Keratinocyte (primary cell): ENCODE measurements at regions not wholly inside any gene's neighbourhood (a gene's known extent, or its start where the extent isn't known, plus 50 kb on each side); places are given as distances from the start of the nearest gene placed in this dataset.

Experiments
- DNase-seq: peaks from one replicate; pipeline ENCODE4 v3.0.0-alpha.2; 2011; ENCODE audit warnings: low read depth, missing footprints, low spot score
- FAIRE-seq: peaks from 2 replicates; lab custom pipeline; 2011; peaks lifted over from hg19 to GRCh38; lab: Jason Lieb, UNC
- H2AFZ ChIP-seq: 2 replicates; pipeline ENCODE4 v1.6.0; 2012; ENCODE audit warnings: low read length, control low read depth, inconsistent platforms; ENCODE audit not compliant: control insufficient read depth
- H3K27ac ChIP-seq: 2 replicates; pipeline ENCODE4 v1.5.1; 2011; ENCODE audit warnings: low read length; ENCODE audit not compliant: control insufficient read depth, insufficient read depth
- H3K27me3 ChIP-seq: 3 replicates; pipeline ENCODE4 v1.6.0; 2011; ENCODE audit warnings: low read length; ENCODE audit not compliant: control insufficient read depth, insufficient read depth; ENCODE audit errors: extremely low read depth
- H3K36me3 ChIP-seq, 2 experiments: 2 replicates in 1 of 2; 3 replicates in 1 of 2; pipeline ENCODE4 v1.5.1; 2011; ENCODE audit warnings: low read length in 2 of 2, mild to moderate bottlenecking in 1 of 2; ENCODE audit not compliant: control insufficient read depth in 2 of 2, insufficient read depth in 2 of 2; ENCODE audit errors: extremely low read depth in 1 of 2
- H3K4me1 ChIP-seq: 3 replicates; pipeline ENCODE4 v1.5.1; 2011; ENCODE audit warnings: low read length; ENCODE audit not compliant: control insufficient read depth, insufficient read depth; ENCODE audit errors: extremely low read depth
- H3K4me2 ChIP-seq: 3 replicates; pipeline ENCODE4 v1.6.0; 2011; ENCODE audit warnings: low read depth, low read length; ENCODE audit not compliant: control insufficient read depth, insufficient read depth; ENCODE audit errors: extremely low read depth
- H3K4me3 ChIP-seq, 3 experiments: fragments of 200-600 bp in 1 of 3; sonication (generic) in 1 of 3; 2 replicates in 2 of 3; 3 replicates in 1 of 3; pipeline ENCODE4 v1.5.1; 2011 to 2016; ENCODE audit warnings: low read length in 3 of 3, mild to moderate bottlenecking in 3 of 3, control low read depth in 2 of 3, inconsistent platforms in 1 of 3, low read depth in 1 of 3, mixed read lengths in 1 of 3, mixed run types in 1 of 3, moderate library complexity in 1 of 3; ENCODE audit not compliant: control insufficient read depth in 2 of 3, insufficient read depth in 2 of 3; ENCODE audit errors: extremely low read depth in 1 of 3
- H3K79me2 ChIP-seq: 2 replicates; pipeline ENCODE4 v1.6.0; 2012; ENCODE audit warnings: low read length; ENCODE audit not compliant: control insufficient read depth, insufficient read depth
- H3K9ac ChIP-seq: 3 replicates; pipeline ENCODE4 v1.6.0; 2011; ENCODE audit warnings: low read length; ENCODE audit not compliant: control insufficient read depth, insufficient read depth; ENCODE audit errors: extremely low read depth
- H3K9me1 ChIP-seq: 3 replicates; pipeline ENCODE4 v1.6.0; 2011; ENCODE audit warnings: low read length; ENCODE audit not compliant: control insufficient read depth, insufficient read depth; ENCODE audit errors: extremely low read depth
- H3K9me3 ChIP-seq: 2 replicates; pipeline ENCODE4 v1.5.1; 2012; ENCODE audit warnings: low read depth, low read length; ENCODE audit not compliant: control insufficient read depth
- H4K20me1 ChIP-seq: 3 replicates; pipeline ENCODE4 v1.6.0; 2011; ENCODE audit warnings: low read length; ENCODE audit not compliant: control insufficient read depth, insufficient read depth; ENCODE audit errors: extremely low read depth
- CTCF ChIP-seq, 3 experiments: IDR thresholded peaks in 1 of 3; conservative IDR thresholded peaks in 1 of 3; optimal IDR thresholded peaks in 1 of 3; 2 replicates in 2 of 3; 3 replicates in 1 of 3; pipeline versions ENCODE3 to v1.5.1; 2011; ENCODE audit warnings: low read length in 3 of 3, mild to moderate bottlenecking in 3 of 3, moderate library complexity in 2 of 3, control low read depth in 1 of 3, inconsistent platforms in 1 of 3; ENCODE audit not compliant: insufficient read depth in 2 of 3; ENCODE audit errors: extremely low read depth in 1 of 3
- EZH2 ChIP-seq: IDR thresholded peaks from one replicate; pipeline ENCODE4 v1.6.1; 2012; ENCODE audit warnings: inconsistent platforms, mild to moderate bottlenecking, low read length, moderate library complexity
- dilution Hi-C: fragments of 300-500 bp; cut with MboI; formaldehyde crosslinking; loops from one replicate; pipeline ENCODE4 v1.7.0; 2020; ENCODE audit warnings: low sequenced_read_pairs; ENCODE audit not compliant: extremely low pct_ligation_motif_present

DNA sequence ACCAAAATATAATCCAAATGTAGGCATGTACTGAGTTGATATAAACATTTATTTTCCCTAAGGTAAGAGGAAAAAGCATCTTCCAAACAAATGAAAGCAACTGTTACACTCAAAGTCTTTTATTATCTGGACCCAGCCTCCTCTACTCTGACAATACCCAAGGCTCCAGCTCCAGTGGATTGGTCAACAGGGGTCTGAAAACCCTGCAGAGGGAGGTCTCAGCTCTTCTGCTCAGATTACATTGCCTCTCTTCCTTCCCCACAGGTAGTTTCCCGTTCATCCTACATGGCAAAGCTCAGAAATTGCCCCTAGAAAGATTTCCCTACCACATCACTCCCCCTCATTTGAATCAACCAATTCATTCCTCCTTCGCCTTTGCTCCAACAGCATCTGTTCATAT, 457.0 kb downstream of the METTL4 start:
- H3K4me2 ChIP-seq = no peak overlapping the region
- no peak overlapping the region for H3K9ac ChIP-seq
- no peaks in the 10 kb centered on the region for H4K20me1 ChIP-seq
- DNase-seq (no peak), FAIRE-seq (no peak)
- no peaks in the 10 kb centered on the region for H3K9me3 ChIP-seq
- TF ChIP-seq CTCF (optimal IDR thresholded peaks at IDR 0.05 in 1 of 3, IDR thresholded peaks at IDR 0.05 in 1 of 3, conservative IDR thresholded peaks at IDR 0.05 in 1 of 3; ENCODE audit: extremely low read depth in 1 of 3, insufficient read depth in 2 of 3, low read length in 3 of 3) = no peak
- no peak for TF ChIP-seq EZH2
- no peaks in the 10 kb centered on the region for H3K27me3 ChIP-seq
- peak overlapping the region; percentile 18 for H2AFZ ChIP-seq
- no peaks in the 10 kb centered on the region for H3K36me3 ChIP-seq
- no peaks in the 10 kb centered on the region for H3K79me2 ChIP-seq
- dilution Hi-C loops = no loop called here
- no peak overlapping the region for H3K27ac ChIP-seq
- H3K4me3 ChIP-seq = no peak overlapping the region
- peaks cover 17% of the 10 kb centered on the region for H3K4me1 ChIP-seq
- H3K9me1 ChIP-seq = no peaks in the 10 kb centered on the region

DNA sequence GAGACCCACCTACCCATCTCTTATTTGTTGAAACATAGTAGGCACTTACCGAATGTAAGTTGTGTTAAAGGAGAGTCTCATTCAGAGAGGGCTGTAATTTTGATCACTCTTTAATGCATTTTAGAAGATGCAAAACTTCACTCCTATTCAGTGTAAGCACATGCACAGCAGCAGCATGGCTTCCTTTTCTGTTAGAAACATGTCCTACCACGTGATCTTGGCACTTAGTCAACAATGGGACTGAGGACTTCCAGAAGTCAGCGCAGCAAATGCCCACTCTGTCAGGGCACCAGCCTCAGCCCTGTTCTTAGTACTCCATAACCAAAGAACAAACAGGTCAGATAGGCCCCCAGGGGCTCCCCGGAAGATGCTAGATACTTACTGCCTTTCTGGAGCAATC, 456.5 kb downstream of the METTL4 start:
- FAIRE-seq (no peak), DNase-seq (no peak)
- H3K9me3 ChIP-seq = no peaks in the 10 kb centered on the region
- H3K27ac ChIP-seq = no peak overlapping the region
- no peak overlapping the region for H3K9ac ChIP-seq
- TF ChIP-seq EZH2 = no peak
- TF ChIP-seq CTCF (optimal IDR thresholded peaks at IDR 0.05 in 1 of 3, IDR thresholded peaks at IDR 0.05 in 1 of 3, conservative IDR thresholded peaks at IDR 0.05 in 1 of 3; ENCODE audit: extremely low read depth in 1 of 3, insufficient read depth in 2 of 3, low read length in 3 of 3) = no peak
- no peak overlapping the region for H3K4me3 ChIP-seq
- H3K27me3 ChIP-seq = no peaks in the 10 kb centered on the region
- no peaks in the 10 kb centered on the region for H3K79me2 ChIP-seq
- no peak overlapping the region for H3K4me2 ChIP-seq
- H3K9me1 ChIP-seq = no peaks in the 10 kb centered on the region
- peak overlapping the region; percentile 18 for H2AFZ ChIP-seq
- no peaks in the 10 kb centered on the region for H4K20me1 ChIP-seq
- peaks cover 17% of the 10 kb centered on the region for H3K4me1 ChIP-seq
- H3K36me3 ChIP-seq = no peaks in the 10 kb centered on the region
- dilution Hi-C loops = no loop called here
